GM12891 (cell line): ENCODE measurements at regions not wholly inside any gene's neighbourhood (a gene's known extent, or its start where the extent isn't known, plus 50 kb on each side); places are given as distances from the start of the nearest gene placed in this dataset.
"Not testable (repeated sequence)": the region's sequence is repeated elsewhere in the genome, so short reads cannot be mapped to it uniquely, and the experiment has no call there.

Experiments
- DNase-seq: peaks from one replicate; pipeline ENCODE4 v3.0.0; 2011; ENCODE audit warnings: low spot score; ENCODE audit not compliant: insufficient read length
- FAIRE-seq: peaks from 2 replicates; lab custom pipeline; 2011; peaks lifted over from hg19 to GRCh38; lab: Jason Lieb, UNC
- PAX5 ChIP-seq: IDR thresholded peaks from 2 replicates; pipeline ENCODE4 v1.6.1; 2011; ENCODE audit warnings: low read length, moderate library complexity, mild to moderate bottlenecking; ENCODE audit not compliant: insufficient read depth, severe bottlenecking
- POLR2A ChIP-seq: IDR thresholded peaks from 2 replicates; pipeline ENCODE4 v1.6.1; 2011; ENCODE audit warnings: low read depth, low read length, control low read depth
- POLR2AphosphoS5 ChIP-seq: IDR thresholded peaks from 2 replicates; pipeline ENCODE4 v1.6.1; 2011; ENCODE audit warnings: low read depth, low read length, control low read depth
- POU2F2 ChIP-seq: IDR thresholded peaks from 2 replicates; pipeline ENCODE4 v1.6.1; 2011; ENCODE audit warnings: low read depth, mild to moderate bottlenecking, control low read depth, low read length, moderate library complexity
- SPI1 ChIP-seq: IDR thresholded peaks from 2 replicates; pipeline ENCODE4 v1.6.1; 2011; ENCODE audit warnings: low read depth, low read length, control low read depth
- TAF1 ChIP-seq: IDR thresholded peaks from 2 replicates; pipeline ENCODE4 v1.6.1; 2011; ENCODE audit warnings: low read depth, low read length, control low read depth

GRCh38 chr5:144594919-144595318 is 424.2 kb downstream of the KCTD16 start:
- DNase-seq (no peak), FAIRE-seq (no peak)
- TF ChIP-seq TAF1 (no peak), POU2F2 (no peak), POLR2A (no peak), SPI1 (no peak), PAX5 (no peak), POLR2AphosphoS5 (no peak)

GRCh38 chr5:144594234-144594633 is 423.6 kb downstream of the KCTD16 start:
- not testable (repeated sequence) for FAIRE-seq, DNase-seq

GRCh38 chr5:144585681-144586080 is 415.0 kb downstream of the KCTD16 start:
- FAIRE-seq (no peak), DNase-seq (no peak)
- TF ChIP-seq POLR2AphosphoS5 (no peak), TAF1 (no peak), SPI1 (no peak), PAX5 (no peak), POU2F2 (no peak)

GRCh38 chr5:144583541-144584449 is 413.1 kb downstream of the KCTD16 start:
- DNase-seq = no peak
- no peak for FAIRE-seq
- TF ChIP-seq TAF1 (no peak), POU2F2 (no peak), SPI1 (no peak), POLR2A (no peak), PAX5 (no peak), POLR2AphosphoS5 (no peak)

- DNase-seq (no peak), FAIRE-seq (no peak)
- TF ChIP-seq POLR2AphosphoS5 = no peak
- no peak for TF ChIP-seq SPI1
- TF ChIP-seq POLR2A = no peak
- TF ChIP-seq TAF1 = no peak
Measured at GRCh38 chr5:144582066-144582465, 411.4 kb downstream of the KCTD16 start.

GRCh38 chr5:144581044-144581443 is 410.4 kb downstream of the KCTD16 start:
- DNase-seq = no peak
- no peak for FAIRE-seq
- no peak for TF ChIP-seq POLR2A
- TF ChIP-seq POLR2AphosphoS5 = no peak
- TF ChIP-seq TAF1 = no peak
- TF ChIP-seq SPI1 = no peak
- no peak for TF ChIP-seq PAX5
- TF ChIP-seq POU2F2 = no peak

- FAIRE-seq (no peak), DNase-seq (no peak)
Measured at GRCh38 chr5:144577676-144578075, 407.0 kb downstream of the KCTD16 start.

GRCh38 chr5:144575736-144576135 is 405.1 kb downstream of the KCTD16 start:
- DNase-seq = no peak
- TF ChIP-seq POU2F2 (no peak), POLR2AphosphoS5 (no peak), POLR2A (no peak)
- no peak for FAIRE-seq

More at GRCh38 chr5:144577676-144578075, 407.0 kb downstream of the KCTD16 start:
- TF ChIP-seq POLR2AphosphoS5 (no peak), POLR2A (no peak), POU2F2 (no peak), PAX5 (no peak), SPI1 (no peak), TAF1 (no peak)

GRCh38 chr5:144567421-144567780 is 396.7 kb downstream of the KCTD16 start:
- TF ChIP-seq PAX5 (no peak), SPI1 (no peak), POLR2A (no peak), TAF1 (no peak), POLR2AphosphoS5 (no peak), POU2F2 (no peak)
- no peak for FAIRE-seq
- no peak for DNase-seq

- FAIRE-seq (no peak), DNase-seq (no peak)
- TF ChIP-seq POU2F2 (no peak), PAX5 (no peak), POLR2AphosphoS5 (no peak), TAF1 (no peak), POLR2A (no peak), SPI1 (no peak)
Measured at GRCh38 chr5:144566747-144567420, 396.2 kb downstream of the KCTD16 start.
